ENCODE measurements at regions not wholly inside any gene's neighbourhood (a gene's known extent, or its start where the extent isn't known, plus 50 kb on each side); places are given as distances from the start of the nearest gene placed in this dataset.
A peak's percentile ranks its signal among the peaks of the same experiment; 100 is the strongest.

DNA sequence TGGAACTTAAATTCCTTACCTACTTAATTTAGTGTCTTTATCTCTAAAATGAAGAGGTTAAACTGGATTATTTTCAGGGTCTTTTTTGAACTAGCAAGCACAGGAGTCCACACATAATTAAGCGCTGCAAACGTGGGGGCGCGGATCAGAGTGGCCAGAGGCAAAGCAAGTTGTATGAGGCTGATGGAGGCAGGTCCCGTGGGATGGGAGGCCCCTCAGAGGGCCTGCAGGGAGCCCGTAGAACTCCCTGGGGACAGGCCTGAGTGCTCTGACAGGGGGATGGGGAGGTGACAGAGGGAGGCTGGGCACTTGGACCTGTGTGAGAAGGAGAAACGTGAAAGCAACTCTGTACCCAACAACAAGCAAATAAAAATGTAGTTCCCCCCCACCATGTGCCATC, 177.8 kb downstream of the ACKR3 start:
- DNase-seq (ENCODE audit: low spot score) = no peak

DNA sequence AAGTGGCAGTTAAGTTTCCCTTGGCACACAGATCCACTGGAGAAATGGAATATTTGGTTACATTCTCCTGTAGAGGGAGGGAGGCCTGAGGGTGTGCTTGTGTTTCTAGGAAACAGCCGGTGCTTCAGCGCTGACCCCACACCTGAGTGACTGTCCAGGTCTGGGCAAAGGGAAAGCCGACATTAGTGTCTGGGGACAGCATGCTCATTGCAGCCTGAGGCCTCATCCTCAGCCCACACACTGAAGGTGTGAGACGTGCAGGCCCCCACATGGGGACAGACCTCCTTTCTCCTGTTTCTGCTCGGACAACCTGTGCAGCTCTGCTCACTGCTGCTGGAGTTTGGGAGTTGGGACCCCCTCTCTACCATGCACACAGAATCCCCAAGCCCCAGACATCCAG, 178.3 kb downstream of the ACKR3 start:
- no peak for DNase-seq (ENCODE audit: low spot score)

DNA sequence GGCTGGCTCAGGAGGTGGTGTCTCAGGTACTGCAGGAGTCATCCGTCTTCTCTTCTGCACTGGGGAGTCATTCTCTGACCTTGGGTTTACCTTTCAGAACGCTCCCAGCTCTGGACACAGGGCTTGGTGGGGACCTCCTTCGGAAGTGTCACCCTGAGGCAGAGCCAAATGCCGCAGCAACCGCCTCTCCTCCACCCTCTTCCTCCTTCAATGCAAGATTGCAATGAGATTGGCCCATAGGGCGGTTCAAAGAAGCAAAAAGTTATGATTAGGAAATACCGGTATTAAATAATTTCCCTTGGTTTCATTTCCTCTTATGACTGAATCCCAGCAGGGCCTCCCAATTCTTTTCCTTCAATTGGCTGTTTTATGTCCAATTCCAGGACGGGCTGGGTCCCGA, 178.8 kb downstream of the ACKR3 start:
- no peak for DNase-seq (ENCODE audit: low spot score)

DNA sequence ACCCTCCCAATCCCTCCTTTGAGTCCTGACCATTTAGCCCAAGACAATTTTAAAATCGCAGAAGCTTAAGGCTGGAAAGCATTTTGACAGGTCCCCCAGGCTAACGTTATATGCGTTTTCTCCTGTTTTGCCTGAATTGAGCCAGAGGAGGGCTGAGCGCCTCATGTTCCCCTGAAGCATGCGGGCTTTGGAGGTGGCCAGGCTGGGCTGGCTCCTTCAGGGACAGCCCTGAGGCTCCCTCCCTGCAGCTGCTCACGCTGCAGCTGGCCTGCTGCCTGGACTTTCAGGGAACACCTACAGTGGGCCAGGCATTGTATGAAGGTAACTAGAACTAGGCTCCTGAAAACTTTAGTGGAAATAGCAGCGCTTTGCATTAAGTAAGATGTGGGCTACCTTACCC, 179.2 kb downstream of the ACKR3 start:
- no peak for DNase-seq (ENCODE audit: low spot score)

DNA sequence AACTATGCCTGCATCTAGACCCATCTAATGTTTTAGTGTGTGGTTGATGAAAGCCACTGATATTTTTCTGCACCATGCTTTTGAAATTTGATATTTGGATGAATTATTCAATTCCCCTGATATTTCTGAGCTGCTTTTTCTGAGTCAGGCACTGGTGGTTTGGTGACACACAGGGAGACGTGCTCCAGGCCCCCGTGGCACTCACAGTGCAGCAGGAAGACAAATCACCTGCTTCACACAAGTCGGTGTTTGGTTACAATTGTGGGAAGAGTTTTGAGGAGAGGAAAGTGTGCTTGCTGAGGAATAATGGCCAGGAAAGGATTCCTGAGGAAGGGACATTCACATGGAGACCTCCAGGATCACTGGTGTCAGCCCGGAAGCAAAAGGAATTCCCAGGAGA, 179.7 kb downstream of the ACKR3 start:
- DNase-seq (ENCODE audit: low spot score) = peak; percentile 68

DNA sequence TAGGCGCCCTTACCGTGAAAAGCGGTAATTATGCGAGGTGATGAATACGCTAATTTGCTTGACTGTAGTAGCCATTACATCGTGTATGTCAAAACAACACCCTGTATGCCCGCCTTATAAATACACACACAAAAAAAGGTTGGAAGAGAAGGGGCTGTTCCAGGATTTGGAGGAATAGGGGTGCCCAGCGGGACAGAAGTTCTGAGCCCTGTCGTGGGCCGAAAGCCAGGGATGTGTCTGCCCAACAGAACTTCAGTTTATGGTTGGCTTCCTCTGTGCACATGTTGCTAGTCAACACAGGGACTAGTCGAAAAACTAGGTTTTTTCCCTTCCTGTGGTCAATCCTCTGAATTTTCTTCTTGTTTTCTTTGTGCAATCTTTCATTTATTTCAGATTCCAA, 182.5 kb downstream of the ACKR3 start:
- no peak for DNase-seq (ENCODE audit: low spot score)

DNA sequence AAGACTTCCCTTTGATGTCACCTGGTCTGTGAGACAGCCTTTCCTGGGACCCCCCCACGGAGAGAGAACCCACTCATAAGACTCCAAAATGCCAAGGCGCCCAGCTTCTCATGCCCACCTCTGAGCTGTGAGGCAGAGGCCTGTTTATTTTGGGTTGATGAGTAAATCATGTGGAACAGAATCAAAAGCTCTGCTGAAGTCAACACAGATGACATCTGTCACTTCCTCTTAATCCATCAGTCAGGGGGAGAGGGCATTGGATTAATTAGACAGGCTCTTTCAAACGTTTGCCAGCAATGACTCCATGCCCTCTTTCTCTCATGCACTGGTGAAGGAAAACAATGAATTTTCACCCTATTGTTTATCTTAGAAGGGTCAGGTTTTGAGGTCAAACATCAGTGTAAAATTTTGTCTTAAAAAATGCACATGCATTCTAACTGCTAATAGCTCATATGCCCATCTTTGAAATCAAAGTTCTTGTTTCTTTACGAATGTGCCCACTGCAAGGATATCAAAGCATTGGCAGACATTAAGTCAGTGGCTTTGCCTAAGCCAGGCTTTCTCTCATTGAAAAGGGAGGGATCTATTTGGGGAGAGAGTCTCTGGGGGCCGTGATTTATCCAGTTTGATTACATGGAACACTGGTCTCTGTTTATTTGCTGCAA, 184.1 kb downstream of the ACKR3 start:
- peak; percentile 25 for DNase-seq (ENCODE audit: low spot score)

DNA sequence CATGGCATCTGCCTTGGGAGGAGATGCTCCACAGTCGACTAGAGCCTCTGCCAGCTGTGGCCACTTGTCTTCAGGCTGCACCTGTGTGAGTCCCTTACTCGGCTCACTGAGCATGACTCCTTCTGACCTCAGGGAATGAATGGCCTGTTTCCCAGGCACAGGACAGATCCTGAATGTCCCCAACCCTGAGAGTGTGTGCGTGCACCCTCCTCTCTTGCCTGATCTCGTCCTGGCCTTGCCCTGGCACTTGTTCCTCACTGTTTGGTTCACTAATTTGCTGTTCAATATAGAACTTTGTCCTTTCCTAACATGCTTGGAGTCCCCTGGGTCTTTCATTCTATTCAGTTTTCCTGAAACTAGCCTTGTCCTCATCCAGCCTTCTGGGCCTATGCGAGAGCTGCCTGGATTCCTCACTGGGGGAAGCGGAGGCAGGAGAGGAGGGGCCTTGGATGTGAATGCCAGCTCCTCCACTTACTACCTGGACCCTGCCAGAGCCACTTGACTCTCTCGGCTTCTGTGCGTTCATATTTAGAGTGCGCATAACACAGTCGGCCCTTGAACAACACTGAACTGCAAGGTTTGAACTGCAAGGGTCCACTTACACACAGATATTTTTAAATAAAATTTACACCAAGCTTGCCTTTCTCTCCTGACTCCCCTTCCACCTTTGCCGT, 184.8 kb downstream of the ACKR3 start:
- DNase-seq (ENCODE audit: low spot score) = peak; percentile 63

DNA sequence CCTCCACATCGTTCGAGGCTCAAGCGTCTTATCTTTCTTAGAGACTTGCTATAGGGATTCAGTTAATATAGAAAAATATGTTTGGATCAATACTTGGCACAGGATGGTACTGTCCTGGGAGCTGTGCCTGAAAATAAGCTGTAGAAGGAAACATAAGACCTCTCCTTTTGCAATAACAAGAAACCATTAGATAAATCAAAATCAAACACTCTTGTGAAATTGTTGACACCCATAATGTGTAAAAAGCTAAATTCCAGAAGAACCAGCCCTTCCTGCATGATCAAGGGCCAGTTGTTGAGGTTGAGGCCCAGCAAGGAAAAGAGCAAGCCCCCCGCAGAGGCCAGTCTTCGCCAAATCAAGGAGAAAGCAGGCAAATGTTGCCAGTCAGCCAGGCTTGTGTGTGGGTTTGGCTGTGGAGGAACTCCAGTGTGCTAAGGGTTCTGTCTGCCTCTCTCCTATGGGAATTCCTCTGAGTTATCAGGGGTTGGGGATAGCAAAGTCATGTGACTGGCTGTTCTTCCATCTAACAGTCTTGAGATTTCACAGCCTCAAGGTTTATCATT, 185.7 kb downstream of the ACKR3 start:
- no peak for DNase-seq (ENCODE audit: low spot score)

DNA sequence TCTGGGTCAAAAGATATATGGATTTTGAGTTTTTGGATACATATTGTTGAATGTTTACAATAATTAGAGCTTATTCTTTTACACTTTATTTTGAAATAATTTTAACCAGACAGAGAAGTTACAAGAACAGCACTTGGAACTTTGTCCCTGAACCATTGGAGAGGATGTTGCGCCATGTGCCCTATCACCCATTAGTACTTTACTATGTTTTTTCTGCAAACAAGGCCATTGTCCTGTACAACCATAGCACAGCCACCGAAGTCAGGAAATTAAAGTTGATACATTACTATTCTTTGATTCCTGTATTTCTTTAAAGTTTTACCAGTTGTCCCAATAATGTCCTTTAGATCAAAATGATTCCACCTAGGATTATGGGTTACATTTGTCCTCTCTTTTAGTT, 188.8 kb downstream of the ACKR3 start:
- no peak for DNase-seq (ENCODE audit: low spot score)

DNA sequence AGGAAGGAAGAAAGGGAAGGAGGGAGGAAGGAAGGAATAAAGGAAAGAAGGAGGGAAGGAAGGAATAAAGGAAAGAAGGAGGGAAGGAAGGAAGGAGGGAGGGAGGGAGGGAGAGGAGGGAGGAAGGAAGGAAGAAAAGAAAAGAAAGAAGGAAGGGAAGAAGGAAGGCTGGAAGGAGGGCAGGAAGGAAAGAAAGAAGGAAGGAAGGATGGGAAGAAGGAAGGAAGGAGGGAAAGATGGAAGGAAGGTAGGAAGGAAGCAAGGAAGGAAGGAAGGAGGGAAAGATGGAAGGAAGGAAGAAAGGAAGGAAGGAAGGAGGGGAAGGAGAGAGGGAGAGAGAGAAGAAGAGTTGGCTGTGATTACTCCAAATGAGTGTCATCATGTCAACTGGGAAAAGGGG, 190.6 kb downstream of the ACKR3 start:
- no peak for DNase-seq (ENCODE audit: low spot score)

DNA sequence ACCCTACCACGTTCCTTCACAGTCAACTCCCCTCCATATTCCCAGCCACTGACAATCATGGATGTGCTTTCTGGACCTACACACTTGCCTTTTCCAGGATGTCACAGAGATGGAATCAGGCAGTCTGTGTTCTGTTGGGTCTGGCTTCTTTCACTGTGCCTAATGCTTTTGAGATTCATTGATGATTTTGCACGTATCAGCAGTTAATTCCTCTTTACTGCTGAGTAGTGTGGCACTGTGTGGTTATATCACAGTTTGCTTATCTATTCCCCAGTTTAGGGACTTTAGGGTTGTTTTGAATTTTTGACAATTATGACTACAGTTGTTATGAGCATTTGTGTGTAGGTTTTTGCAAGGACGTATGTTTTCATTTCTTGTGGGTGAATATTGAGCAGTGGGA, 191.7 kb downstream of the ACKR3 start:
- no peak for DNase-seq (ENCODE audit: low spot score)

DNA sequence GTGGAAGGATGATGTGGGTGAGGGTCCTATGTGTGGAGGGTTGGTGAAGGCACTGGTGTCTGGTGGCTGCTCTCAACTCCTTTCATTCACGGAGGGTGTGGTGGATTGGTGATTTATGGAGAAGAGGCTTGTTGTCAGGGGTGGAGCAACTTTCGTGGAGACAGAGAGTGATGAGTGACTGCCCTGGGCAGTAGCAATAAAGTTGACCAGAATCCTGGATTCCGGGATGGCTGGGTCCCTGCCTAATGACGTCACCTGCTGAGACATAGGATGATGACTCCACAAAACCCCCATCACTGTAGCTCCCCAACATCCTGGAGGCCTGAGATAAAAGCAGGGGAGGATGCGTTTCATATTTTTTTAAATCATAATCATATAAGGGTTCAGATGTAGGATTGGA, 193.0 kb downstream of the ACKR3 start:
- no peak for DNase-seq (ENCODE audit: low spot score)

DNA sequence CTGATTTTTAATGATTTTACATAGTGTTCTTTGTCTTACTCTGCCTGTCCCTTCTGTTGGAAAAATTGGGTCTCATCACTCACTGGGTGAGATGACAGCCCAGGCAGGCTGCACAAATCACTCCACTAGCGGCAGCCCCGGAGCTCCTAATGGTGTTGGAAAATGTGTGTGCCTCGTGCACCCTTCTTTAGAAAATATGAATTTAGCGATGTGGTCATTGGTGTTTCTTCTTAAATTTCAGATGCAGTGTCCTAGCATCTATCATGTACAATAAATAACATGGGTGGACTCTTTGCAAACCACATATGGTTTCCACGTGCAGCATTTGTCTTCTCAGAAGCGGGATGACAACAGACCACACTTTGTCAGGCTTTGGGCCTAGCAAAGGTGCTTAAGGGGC, 194.2 kb downstream of the ACKR3 start:
- DNase-seq (ENCODE audit: low spot score) = no peak

DNA sequence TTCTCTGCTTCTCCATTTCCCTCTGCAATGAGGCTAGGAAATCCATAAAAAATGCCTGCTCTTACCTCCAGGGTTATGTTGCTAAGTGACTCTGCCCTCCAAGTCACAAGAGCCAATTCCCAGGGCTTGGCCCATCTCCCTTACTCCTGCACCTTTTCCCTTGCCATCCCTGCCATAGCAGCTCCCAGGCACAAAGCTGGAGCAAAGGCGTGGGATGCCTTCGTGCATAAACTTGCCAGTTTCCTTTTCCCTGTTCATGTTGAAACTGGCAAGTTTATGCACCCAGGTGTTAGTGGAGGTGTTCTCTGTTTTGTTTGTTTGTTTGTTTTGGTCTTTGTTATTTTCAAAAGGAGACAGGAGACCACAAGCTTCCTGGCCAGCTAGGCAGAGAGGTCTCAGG, 195.1 kb downstream of the ACKR3 start:
- no peak for DNase-seq (ENCODE audit: low spot score)

DNA sequence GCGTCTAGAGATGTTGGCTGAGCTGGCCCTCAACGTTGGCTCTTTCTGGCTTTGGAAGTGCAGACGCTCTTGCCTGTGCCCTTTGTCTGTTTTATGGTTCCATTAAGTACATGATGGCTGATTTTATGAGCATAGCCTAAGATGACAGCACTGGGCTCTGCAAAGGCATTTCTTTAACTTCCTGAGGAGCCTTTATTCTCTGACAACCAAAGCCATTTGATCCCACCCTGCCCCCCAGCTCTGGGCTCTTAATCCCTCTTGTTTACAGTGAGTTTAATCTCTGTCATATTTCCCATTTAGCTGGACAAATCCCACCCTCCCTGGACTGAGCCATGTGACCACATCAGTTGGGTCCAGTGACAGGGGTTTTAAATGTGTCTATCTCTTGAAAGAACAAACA, 195.9 kb downstream of the ACKR3 start:
- DNase-seq (ENCODE audit: low spot score) = no peak

DNA sequence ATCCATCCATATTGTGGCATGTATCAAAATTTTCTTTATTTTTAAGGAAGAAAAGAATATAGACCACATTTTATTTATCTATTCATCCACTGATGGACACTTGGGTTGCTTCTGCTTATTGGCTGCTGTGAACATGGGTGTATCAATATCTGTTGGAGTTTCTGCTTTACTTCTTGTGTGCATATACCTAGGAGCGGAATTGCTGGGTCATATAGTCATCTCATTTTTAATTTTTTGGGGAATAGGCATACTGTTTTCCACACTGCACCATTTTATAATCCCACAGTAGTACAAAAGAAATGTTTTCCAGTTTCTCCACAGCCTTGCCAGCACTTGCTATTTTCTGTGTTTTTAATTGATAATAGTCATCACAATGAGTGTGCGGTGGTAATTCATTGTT, 197.2 kb downstream of the ACKR3 start:
- no peak for DNase-seq (ENCODE audit: low spot score)

DNA sequence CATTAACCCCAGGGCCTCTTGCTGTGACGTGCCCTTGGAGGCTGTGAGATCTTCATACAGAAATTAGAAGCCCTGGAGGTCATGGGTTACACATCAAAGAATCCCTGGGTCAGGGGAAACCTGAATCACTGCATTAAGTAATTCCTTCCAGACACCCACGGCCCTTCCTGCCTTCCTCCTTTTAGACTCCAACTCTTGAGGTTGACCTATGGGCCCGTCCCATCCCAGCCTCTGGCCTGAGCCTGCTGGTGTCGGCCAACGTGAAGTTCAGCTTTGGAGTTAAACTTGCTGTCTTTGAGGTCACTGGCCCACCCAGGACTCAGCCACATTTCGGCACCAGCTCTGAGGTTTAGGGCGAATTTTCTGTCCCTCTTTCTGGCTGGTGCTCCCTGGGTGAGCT, 198.3 kb downstream of the ACKR3 start:
- DNase-seq (ENCODE audit: low spot score) = no peak

DNA sequence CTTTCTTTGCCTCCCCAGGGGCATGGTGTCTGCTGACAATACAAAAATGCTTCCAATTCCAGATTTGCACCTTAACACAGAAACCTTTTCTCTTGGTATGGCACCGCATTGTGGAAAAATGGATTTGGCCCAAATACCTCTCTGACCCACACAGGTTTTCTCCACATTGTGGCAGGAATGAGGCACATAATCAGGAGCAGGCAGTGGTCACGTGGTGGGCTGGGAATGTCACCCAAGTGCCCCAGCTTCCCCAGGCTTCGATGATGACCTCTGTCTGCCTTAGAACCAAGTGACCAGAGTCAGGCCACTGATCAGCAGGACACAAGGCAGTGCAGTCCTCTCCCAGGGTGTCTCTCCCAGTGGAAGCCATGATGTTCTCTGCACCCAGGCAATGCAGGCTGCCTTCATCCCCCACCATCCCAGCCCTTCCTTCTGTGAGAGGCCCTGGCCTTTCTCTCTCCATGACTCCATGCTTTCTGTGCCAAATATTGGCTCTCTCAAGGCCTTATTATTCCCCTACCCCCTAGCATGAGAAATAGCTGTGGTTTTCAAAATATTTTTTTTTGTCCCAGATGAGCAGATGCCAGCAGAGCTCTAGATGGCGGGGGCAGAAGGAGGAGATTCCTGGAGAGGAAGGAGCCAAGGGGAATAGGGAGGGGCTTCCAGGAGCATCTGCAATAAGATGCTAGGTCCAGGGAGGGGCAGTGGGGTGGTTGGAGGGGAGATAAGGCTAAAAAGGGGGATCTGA, 198.9 kb downstream of the ACKR3 start:
- DNase-seq (ENCODE audit: low spot score) = peak; percentile 78

DNA sequence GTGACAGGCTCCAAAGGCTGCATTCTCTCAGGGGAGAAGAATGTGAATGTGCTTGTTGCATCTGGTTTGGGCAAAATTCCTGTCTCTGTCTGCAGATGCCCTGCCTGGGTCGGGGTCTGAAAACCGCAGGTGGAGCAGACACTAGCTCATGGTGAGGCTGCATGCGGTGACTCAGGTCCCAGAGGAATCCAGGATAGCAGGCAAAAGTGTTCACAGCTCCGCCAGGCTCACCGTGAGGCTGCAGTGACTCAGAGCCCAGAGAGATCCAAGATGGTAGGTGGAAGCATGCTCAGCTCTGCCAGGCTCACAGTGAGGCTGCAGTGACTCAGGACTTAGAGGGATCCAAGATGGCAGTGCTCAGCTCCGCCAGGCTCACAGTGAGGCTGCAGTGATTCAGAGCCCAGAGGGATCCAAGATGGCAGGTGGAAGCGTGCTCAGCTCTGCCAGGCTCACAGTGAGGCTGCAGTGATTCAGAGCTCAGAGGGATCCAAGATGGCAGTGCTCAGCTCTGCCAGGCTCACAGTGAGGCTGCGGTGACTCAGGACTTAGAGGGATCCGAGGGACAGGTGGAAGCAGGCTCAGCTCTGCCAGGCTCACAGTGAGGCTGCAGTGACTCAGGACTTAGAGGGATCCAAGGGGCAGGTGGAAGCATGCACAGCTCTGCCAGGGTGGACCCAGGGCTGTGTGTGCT, 200.5 kb downstream of the ACKR3 start:
- peak; percentile 100 for DNase-seq (ENCODE audit: low spot score)

DNA sequence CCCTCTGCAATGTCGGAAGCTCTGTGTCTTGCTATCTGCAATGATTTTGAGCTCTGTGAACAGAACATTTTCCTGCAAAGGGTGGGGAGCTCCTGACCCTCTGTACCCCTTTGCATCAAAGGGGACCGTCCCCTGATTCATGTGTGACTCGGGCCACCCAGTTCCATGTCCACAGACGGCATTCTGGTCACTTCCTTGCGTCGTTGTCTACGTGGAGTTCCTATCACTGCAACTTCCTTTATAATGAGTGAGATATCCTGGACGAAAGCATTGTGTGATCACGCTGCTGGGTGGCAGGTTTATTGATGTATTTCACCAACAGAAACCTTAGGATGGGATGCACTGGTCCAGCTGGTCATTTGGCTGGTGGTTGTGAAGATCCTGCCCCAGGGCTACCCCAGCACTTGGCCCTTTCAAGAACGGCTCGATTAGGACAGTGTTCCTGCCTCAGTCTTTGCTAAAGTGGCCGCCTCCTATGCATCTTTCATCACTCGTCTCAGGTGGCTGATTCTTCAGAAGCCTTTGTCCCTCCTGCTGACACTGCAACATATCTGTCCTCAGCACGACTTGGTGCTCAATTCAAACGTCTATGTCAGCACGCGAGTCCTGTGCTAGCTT, 202.7 kb downstream of the ACKR3 start:
- no peak for DNase-seq (ENCODE audit: low spot score)

DNA sequence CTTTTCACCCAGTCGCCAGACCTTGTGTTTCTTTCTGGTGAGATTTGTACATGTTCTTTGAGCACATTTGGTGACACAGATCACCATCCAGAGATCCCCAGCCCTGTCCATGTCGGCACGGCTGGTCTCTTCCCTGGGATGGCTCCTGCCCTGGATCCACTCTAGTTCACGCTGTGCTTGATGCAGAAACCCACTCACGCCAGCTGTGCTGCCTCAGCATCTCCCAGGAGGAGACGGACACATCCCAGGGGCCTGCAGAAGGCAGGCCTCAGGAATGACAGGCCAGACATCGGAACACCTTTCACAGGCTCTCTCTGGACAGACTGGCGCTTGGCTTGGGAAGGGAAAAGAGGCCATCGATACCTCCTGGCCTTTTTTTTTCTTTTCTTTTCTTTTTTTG, 203.6 kb downstream of the ACKR3 start:
- DNase-seq (ENCODE audit: low spot score) = no peak
